ENCODE measurements at regions not wholly inside any gene's neighbourhood (a gene's known extent, or its start where the extent isn't known, plus 50 kb on each side); places are given as distances from the start of the nearest gene placed in this dataset.
"Not testable (repeated sequence)": the region's sequence is repeated elsewhere in the genome, so short reads cannot be mapped to it uniquely, and the experiment has no call there.

DNA sequence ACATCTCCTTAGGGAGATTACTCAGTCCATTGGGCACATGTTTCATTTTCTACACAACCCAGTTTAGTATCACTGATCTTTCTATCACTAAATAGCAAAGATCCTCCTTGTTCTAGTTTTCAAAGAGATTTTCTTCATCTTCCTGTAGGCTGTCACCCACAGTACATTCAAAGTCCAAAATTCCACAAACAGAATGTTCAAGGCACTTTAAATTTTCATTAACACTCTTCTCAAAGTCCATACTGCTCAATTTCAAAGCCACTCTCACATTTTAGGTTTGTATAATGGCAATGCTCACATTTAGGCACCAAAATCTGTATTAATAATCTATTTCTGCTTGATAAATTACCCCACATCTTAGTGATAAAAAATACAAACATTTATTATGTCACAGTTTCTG is 152.8 kb downstream of the FSIP2 start:
- no peak for DNase-seq

- no peak for DNase-seq
Measured at GRCh38 chr2:185891804-185892411, 153.3 kb downstream of the FSIP2 start.

DNA sequence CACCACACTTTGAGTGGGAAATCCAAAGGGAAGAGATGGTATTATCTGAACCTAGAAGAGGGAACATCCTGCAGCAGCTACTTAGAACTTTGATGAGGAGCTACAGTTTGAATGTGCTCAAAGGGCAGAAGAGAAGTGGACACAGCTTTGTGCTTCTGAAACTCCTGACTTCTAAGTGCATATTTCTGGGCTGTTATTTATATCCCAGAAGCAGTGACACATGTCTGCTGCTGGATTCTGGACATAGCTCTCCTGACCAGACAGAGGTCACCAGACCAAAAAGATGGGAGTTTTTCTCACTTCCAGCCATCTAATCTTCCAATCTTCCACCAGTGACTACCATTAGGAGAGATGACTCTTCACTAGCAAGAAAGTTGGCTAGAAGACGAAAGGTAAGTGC is 153.9 kb downstream of the FSIP2 start:
- DNase-seq: no peak

- DNase-seq: no peak
Measured at GRCh38 chr2:185894223-185894622, 155.6 kb downstream of the FSIP2 start.

- no peak for DNase-seq
Measured at GRCh38 chr2:185895828-185896693, 157.5 kb downstream of the FSIP2 start.

- DNase-seq: no peak
Measured at GRCh38 chr2:185899366-185899765, 160.8 kb downstream of the FSIP2 start.

- no peak for DNase-seq
Measured at GRCh38 chr2:185919155-185919554, 180.6 kb downstream of the FSIP2 start.

DNA sequence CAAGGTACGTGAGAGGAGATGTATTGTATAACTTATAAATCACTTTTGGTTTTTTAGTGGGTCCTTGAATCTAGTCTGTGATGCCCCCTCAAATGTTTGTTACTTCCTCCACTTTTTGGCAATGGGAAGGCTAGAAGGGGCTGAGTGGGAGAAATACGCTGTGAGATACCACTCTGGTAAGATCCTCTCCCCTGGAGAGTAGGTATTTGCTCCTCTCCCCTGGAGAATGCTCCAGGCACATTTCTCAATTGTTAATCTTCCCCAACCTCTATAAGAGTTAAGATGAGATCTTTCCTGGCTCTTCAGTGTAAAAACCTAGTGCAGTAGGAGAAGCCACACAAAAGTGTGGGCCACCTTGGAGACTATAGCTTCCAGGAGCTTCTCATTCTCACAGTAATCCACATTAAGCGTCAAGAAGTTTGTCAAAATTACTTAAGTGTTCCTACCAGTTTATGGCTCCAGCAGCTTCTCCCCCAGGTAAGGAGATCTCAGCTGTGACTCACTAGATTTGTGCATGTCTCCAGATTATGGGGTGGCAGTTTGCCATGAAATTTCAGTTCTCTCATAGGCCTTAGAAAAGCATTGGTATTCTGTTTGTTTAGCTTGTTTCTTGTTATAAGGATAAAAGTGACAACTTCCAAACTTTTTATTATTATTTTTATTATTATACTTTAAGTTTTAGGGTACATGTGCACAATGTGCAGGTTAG is 182.6 kb downstream of the FSIP2 start:
- no peak for DNase-seq

DNA sequence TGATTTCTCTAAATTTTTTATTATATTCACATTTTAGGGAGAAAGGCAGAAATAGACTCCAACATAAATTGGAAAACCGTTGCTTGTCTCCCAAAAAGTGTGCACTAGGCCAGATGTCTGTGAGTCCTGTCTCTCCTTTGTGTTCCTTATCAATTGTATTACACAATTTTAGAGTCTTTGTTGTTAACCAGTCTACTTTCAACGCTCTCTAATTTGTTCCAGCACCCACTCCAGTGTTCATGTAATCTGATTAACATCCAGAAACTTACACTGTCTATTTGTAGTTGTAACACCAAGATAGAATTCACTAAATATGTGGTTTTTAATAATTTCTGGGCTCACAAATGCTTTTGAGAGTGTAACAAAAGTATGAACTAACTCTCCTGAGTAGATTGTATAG is 195.6 kb downstream of the FSIP2 start:
- DNase-seq: no peak

- DNase-seq: no peak
Measured at GRCh38 chr2:185939858-185940257, 201.3 kb downstream of the FSIP2 start.

DNA sequence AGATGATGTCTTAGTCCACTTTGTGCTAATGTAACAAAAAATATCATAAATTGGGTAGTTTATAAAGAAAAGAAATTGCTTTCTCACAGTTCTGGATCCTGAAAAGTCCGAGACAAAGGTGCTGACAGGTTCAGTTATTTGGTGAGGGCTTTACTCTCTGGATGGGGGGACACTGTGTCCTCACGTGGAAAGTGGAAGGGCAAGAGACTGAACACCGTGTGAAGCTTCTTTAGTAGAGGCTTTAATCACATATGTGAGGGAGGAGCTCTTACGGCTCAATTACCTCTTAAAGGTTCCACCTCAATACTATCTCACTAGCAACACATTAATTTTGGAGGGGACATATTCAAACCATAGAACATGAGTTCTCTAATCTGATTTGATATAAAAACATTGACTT is 204.3 kb downstream of the FSIP2 start:
- no peak for DNase-seq

DNA sequence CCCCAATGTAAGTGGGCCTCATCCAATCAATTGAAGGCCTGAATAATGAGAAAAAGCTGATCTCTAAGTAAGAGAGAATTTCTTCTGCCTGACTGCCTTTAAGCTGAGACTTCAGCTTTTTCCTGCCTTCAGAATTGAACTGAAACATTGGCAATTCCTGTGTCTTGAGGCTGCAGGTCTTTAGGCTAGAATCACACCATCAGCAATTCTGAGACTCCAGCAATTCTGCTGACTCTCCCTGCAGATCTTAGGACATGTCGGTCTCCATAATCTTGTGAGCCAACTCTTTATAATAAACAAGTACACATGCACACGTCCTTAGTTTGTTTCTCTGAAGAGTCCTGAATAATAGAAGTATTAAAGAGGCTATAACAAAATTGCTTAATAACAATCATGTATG is 209.1 kb downstream of the FSIP2 start:
- DNase-seq: no peak

DNA sequence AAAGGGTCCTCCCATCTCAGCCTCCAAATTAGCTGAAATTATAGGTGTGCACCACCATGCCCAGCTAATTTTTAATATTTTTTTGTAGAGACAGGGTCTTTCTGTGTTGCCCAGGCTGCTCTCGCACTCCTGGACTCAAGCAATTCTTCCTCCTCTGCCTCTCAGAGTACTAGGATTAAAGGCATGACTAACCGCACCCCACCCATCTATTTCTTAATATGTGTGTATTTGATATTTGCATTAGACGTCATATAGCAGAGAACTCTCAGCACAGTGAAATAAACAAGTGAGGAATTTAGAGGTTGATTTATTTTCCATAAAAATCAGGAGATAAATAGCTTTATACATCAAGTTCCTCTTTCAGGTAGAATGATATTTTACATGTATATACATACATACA is 213.5 kb downstream of the FSIP2 start:
- no peak for DNase-seq

GRCh38 chr2:185954389-185954788 is 215.8 kb downstream of the FSIP2 start:
- DNase-seq: no peak

- no peak for DNase-seq
Measured at GRCh38 chr2:185955050-185955449, 216.4 kb downstream of the FSIP2 start.

- DNase-seq: no peak
Measured at GRCh38 chr2:185967335-185967734, 228.7 kb downstream of the FSIP2 start.

DNA sequence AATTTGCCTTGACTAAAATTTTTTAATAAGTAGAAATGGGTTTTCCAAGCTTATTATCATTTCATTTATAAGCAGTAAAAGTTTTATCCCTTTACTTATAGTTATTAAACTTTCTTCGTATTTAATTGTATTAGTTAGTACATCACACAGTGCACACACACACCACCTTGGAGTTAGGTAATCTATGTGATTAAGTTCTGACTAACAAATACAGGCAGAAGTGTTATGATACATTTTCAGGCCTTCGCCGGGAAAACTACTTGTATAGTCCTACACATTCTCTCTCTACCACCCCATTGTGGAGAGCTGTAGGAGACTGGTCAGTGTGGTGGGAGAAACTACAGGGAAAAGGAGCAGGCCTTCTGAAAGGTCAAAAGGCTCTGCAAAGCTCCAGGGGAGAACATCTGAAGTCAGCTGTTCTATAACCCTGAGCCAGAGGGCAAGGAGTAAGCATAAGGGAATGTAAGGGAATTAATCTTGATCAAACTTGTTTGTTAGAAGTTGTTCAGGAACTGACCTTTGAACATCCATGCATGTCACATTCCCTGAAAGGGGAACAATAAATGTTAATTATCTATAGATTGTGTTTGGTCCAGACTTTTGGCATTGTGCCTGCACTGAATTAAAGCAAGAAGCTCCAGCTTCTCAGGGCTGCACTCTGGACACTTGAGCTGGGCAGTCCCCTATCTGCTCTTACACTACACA is 231.7 kb downstream of the FSIP2 start:
- DNase-seq: no peak

DNA sequence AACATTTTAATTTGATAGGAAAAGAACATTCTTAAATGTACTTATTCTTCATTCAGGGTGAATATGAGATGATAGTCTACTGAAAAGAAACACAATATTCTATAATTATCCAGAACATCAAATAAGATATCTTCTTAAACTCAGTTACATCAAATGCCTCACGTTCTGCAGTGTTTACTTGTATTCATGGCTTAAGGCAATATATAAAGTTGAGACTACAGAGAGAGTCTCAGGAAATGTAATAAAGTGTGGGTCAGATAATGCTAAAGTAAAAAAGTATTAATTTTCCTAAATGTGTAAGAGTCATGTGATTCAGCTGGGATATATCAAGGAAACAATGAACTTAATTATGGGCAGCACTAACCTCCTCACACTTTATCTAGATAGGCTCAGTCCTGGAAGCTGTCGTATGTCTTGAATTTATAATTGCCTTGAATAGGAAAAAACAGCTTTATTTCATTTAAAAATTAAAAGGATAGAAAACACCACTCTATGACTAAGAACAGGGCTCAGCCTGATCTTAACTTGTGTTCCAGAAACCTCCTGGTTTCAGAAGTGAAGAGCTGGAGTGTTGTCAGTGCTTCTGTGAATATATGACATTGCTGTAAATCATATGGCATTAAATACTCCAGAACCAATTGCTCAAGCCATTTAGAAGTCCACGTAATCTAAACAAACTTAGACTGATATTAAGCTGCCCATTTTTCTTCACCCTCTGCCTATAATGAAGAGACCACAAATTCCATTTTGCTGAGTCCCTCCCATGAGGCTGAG is 240.2 kb downstream of the FSIP2 start:
- DNase-seq: no peak

- DNase-seq: no peak
Measured at GRCh38 chr2:185979546-185980071, 241.0 kb downstream of the FSIP2 start.

DNA sequence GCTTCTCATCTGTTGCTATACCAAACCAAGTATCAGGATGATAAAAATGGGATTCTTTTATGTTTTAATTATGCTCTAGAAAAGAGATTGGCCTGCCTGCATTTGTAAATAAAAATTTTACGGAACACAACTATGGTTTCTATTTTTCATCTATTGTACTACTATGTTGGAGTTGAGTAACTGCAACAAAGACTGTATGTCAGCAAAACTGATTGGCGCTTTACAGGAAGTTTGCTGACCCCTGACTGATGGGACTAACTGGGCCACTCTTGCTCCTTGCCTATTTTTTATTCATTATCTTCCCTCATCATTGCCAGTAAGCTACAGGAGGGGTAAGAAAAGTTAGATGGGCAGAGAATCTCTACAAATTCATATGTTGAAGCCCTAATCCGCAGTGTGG is 242.3 kb downstream of the FSIP2 start:
- no peak for DNase-seq

- no peak for DNase-seq
Measured at GRCh38 chr2:185984670-185985069, 246.1 kb downstream of the FSIP2 start.

GRCh38 chr2:185988907-185989306 is 250.3 kb downstream of the FSIP2 start:
- not testable (repeated sequence) for DNase-seq
